A549 (cell line): ENCODE measurements at regions not wholly inside any gene's neighbourhood (a gene's known extent, or its start where the extent isn't known, plus 50 kb on each side); places are given as distances from the start of the nearest gene placed in this dataset.
A peak's percentile ranks its signal among the peaks of the same experiment; 100 is the strongest.
"Not testable (repeated sequence)": the region's sequence is repeated elsewhere in the genome, so short reads cannot be mapped to it uniquely, and the experiment has no call there.

Source experiments
- ATAC-seq, 2 experiments: fragments of 200-7000 bp in 1 of 2; fragments of >200 bp in 1 of 2; cut with Nextera tagmentation in 1 of 2; cut with Tn5 transposase in 1 of 2; 3 replicates each; pipeline versions ENCODE4 v1.8.0 to v1.9.1; 2018 to 2020; ENCODE audit warnings: mild to moderate bottlenecking in 1 of 2, moderate library complexity in 1 of 2
- CTCF ChIA-PET: fragments of 300-600 bp; sonication (Branson Sonifier 250); formaldehyde crosslinking; extraction: SDS; loops from one replicate; lab custom pipeline; 2021; ENCODE audit warnings: antibody characterized with exemption, inconsistent platforms; lab: Yijun Ruan, JAX
- POLR2A ChIA-PET: fragments of 350-600 bp; formaldehyde crosslinking; extraction: SDS; loops from one replicate; lab custom pipeline; 2021; ENCODE audit warnings: antibody characterized with exemption, inconsistent platforms; lab: Yijun Ruan, JAX
- DNase-seq, 2 experiments: peaks; one replicate each; pipeline versions ENCODE4 v3.0.0 to v3.0.0-alpha.2; 2011 to 2016; ENCODE audit warnings: low read depth in 1 of 2, low spot score in 1 of 2
- FAIRE-seq: peaks from 2 replicates; lab custom pipeline; 2011; peaks lifted over from hg19 to GRCh38; lab: Jason Lieb, UNC
- H3K27ac ChIP-seq, 2 experiments: fragments of >200 bp; sonication (Bioruptor Twin); formaldehyde crosslinking; 3 replicates each; pipeline ENCODE4 v1.5.1; 2016 to 2017
- H3K4me1 ChIP-seq: fragments of >200 bp; sonication (Bioruptor Twin); formaldehyde crosslinking; 3 replicates; pipeline ENCODE4 v1.6.1; 2016
- H3K4me2 ChIP-seq: fragments of >200 bp; sonication (Bioruptor Twin); formaldehyde crosslinking; 3 replicates; pipeline ENCODE4 v1.6.1; 2016
- H3K4me3 ChIP-seq: fragments of >200 bp; sonication (Bioruptor Twin); formaldehyde crosslinking; 3 replicates; pipeline ENCODE4 v1.5.1; 2016
- H3K9me3 ChIP-seq: fragments of >200 bp; sonication (Bioruptor Twin); formaldehyde crosslinking; 3 replicates; pipeline ENCODE4 v1.6.1; 2016
- BCL3 ChIP-seq: fragments of >200 bp; sonication (Bioruptor Twin); formaldehyde crosslinking; IDR thresholded peaks from 3 replicates; pipeline ENCODE4 v1.6.1; 2016
- CBX2 ChIP-seq: fragments of 200-600 bp; sonication (generic); IDR thresholded peaks from 2 replicates; pipeline ENCODE4 v1.6.1; 2016; ENCODE audit warnings: low read depth, mild to moderate bottlenecking, borderline replicate concordance
- CBX8 ChIP-seq: fragments of 200-600 bp; sonication (generic); IDR thresholded peaks from 2 replicates; pipeline ENCODE4 v1.6.1; 2016
- CEBPB ChIP-seq, 2 experiments: fragments of >200 bp in 1 of 2; sonication (Bioruptor Twin) in 1 of 2; formaldehyde crosslinking in 1 of 2; IDR thresholded peaks; 2 replicates each; pipeline ENCODE4 v1.6.1; 2012 to 2016
- CHD4 ChIP-seq: fragments of 200-600 bp; sonication (generic); IDR thresholded peaks from 2 replicates; pipeline ENCODE4 v1.6.1; 2016; ENCODE audit warnings: antibody characterized with exemption, mild to moderate bottlenecking, borderline replicate concordance
- CTCF ChIP-seq: fragments of >200 bp; sonication (Bioruptor Twin); formaldehyde crosslinking; IDR thresholded peaks from 3 replicates; pipeline ENCODE4 v1.5.1; 2016
- EP300 ChIP-seq, 2 experiments: fragments of >200 bp; sonication (Bioruptor Twin); formaldehyde crosslinking; IDR thresholded peaks; 2 replicates in 1 of 2; 3 replicates in 1 of 2; pipeline ENCODE4 v1.6.1; 2016 to 2017
- FOSL2 ChIP-seq, 2 experiments: fragments of 450-650 bp in 1 of 2; fragments of >200 bp in 1 of 2; sonication (Bioruptor Twin) in 1 of 2; formaldehyde crosslinking; IDR thresholded peaks; 2 replicates each; pipeline versions ENCODE4 v1.5.0 to v1.6.1; 2016 to 2020; ENCODE audit warnings: mild to moderate bottlenecking in 1 of 2, moderate library complexity in 1 of 2
- HES2 ChIP-seq: fragments of >200 bp; sonication (Bioruptor Twin); formaldehyde crosslinking; IDR thresholded peaks from 2 replicates; pipeline ENCODE4 v1.6.1; 2016
- HMGXB4 ChIP-seq: fragments of 250-450 bp; sonication (Bioruptor Pico); IDR thresholded peaks from 2 replicates; pipeline ENCODE4 v1.5.0; 2021; ENCODE audit warnings: mild to moderate bottlenecking, moderate library complexity, borderline replicate concordance
- HOXA7 ChIP-seq: fragments of 250-450 bp; sonication (Bioruptor Pico); IDR thresholded peaks from 2 replicates; pipeline ENCODE4 v1.5.0; 2020; ENCODE audit warnings: mild to moderate bottlenecking, moderate library complexity
- KDM1A ChIP-seq: fragments of 200-600 bp; sonication (generic); IDR thresholded peaks from 2 replicates; pipeline ENCODE4 v1.6.1; 2016; ENCODE audit warnings: low read depth, mild to moderate bottlenecking
- NR3C1 ChIP-seq: fragments of >200 bp; sonication (Bioruptor Twin); formaldehyde crosslinking; IDR thresholded peaks from 3 replicates; pipeline ENCODE4 v1.6.1; 2017
- RAD21 ChIP-seq, 2 experiments: fragments of >200 bp in 1 of 2; sonication (Bioruptor Twin) in 1 of 2; formaldehyde crosslinking in 1 of 2; IDR thresholded peaks in 1 of 2; conservative IDR thresholded peaks in 1 of 2; 2 replicates in 1 of 2; 3 replicates in 1 of 2; pipeline ENCODE4 v1.6.1; 2012 to 2018; ENCODE audit warnings: inconsistent platforms in 1 of 2
- RFX5 ChIP-seq: fragments of 450-650 bp; IDR thresholded peaks from 2 replicates; pipeline ENCODE4 v1.7.1; 2014; ENCODE audit warnings: antibody characterized with exemption, mild to moderate bottlenecking, moderate library complexity
- RNF2 ChIP-seq: fragments of 200-600 bp; sonication (generic); IDR thresholded peaks from 2 replicates; pipeline ENCODE4 v1.6.1; 2016; ENCODE audit warnings: low read depth, mild to moderate bottlenecking, antibody characterized with exemption, moderate library complexity, borderline replicate concordance
- SMC3 ChIP-seq: fragments of >200 bp; sonication (Bioruptor Twin); formaldehyde crosslinking; IDR thresholded peaks from 3 replicates; pipeline ENCODE4 v1.6.1; 2018; ENCODE audit warnings: inconsistent platforms
- SREBF2 ChIP-seq: fragments of 450-650 bp; IDR thresholded peaks from 2 replicates; pipeline ENCODE4 v1.6.1; 2014; ENCODE audit warnings: mild to moderate bottlenecking, moderate library complexity
- ZC3H11A ChIP-seq: fragments of 450-650 bp; IDR thresholded peaks from 2 replicates; pipeline ENCODE4 v1.6.1; 2014; ENCODE audit warnings: antibody characterized with exemption, mild to moderate bottlenecking
- ZFP36 ChIP-seq: fragments of 450-650 bp; IDR thresholded peaks from 2 replicates; pipeline ENCODE4 v1.6.1; 2014; ENCODE audit warnings: borderline replicate concordance; ENCODE audit not compliant: partially characterized antibody
- ZSCAN20 ChIP-seq: fragments of 250-450 bp; sonication (Bioruptor Pico); IDR thresholded peaks from 2 replicates; pipeline ENCODE4 v1.8.0; 2022; ENCODE audit warnings: mild to moderate bottlenecking, moderate library complexity
- WGBS: methylation state at CpG from one replicate; pipeline ENCODE4 v1.1.6; 2017; ENCODE audit errors: missing lambda C conversion rate; 5-methylcytosine and 5-hydroxymethylcytosine counted together

GRCh38 chr12:66823857-66824570 lies 145.1 kb upstream of the GRIP1 start:
- DNase-seq, result peak; percentile 12 to 51
- Histone ChIP-seq H3K9me3 (no peaks in the 10 kb centered on the region), H3K4me1 (peaks cover 8% of the 10 kb centered on the region; the same call in 1 of the 3 replicates), H3K27ac (no peak overlapping the region), H3K4me2 (peak overlapping the region; percentile 23; the same call in 2 of the 3 replicates), H3K4me3 (no peak overlapping the region)
- peak; percentile 81 to 94 for ATAC-seq
- ChIA-PET POLR2A (no interaction called here), CTCF (no interaction called here)
- 51% methylated on average over 5 of the region's 5 CpGs for WGBS
- TF ChIP-seq RAD21 (conservative IDR thresholded peaks at IDR 0.05 in 1 of 2, IDR thresholded peaks at IDR 0.05 in 1 of 2), result no peak
- no peak for TF ChIP-seq CBX2
- TF ChIP-seq FOSL2 (IDR thresholded peaks at IDR 0.05), result no peak
- TF ChIP-seq FOSL2 (CRISPR knock-in tag; IDR thresholded peaks at IDR 0.05), result peak; percentile 40; the same call in 1 of the 2 replicates
- no peak for TF ChIP-seq BCL3
- no peak for TF ChIP-seq EP300 (IDR thresholded peaks at IDR 0.05)
- TF ChIP-seq RNF2, result no peak
- TF ChIP-seq ZSCAN20 (CRISPR knock-in tag), result no peak
- FAIRE-seq, result no peak

GRCh38 chr12:66825921-66826320 lies 147.0 kb upstream of the GRIP1 start:
- POLR2A ChIA-PET, FAIRE-seq, DNase-seq, H3K4me1 ChIP-seq, H3K27ac ChIP-seq, H3K4me3 ChIP-seq, H3K4me2 ChIP-seq, CTCF ChIA-PET, H3K9me3 ChIP-seq, ATAC-seq: not testable (repeated sequence)
- WGBS, result 49% methylated on average over 2 of the region's 2 CpGs

- Histone ChIP-seq H3K4me3 (no peak overlapping the region), H3K27ac (no peak overlapping the region), H3K4me2 (no peak overlapping the region), H3K4me1 (no peaks in the 10 kb centered on the region), H3K9me3 (no peaks in the 10 kb centered on the region)
- ATAC-seq (no peak), DNase-seq (no peak), FAIRE-seq (no peak)
- 84% methylated on average over 3 of the region's 3 CpGs for WGBS
- no peak for TF ChIP-seq RFX5
- TF ChIP-seq NR3C1, result no peak
- no peak for TF ChIP-seq SMC3
- no peak for TF ChIP-seq ZFP36
- TF ChIP-seq HMGXB4, result no peak
- no peak for TF ChIP-seq EP300 (IDR thresholded peaks at IDR 0.05)
- no peak for TF ChIP-seq CHD4
- TF ChIP-seq CEBPB (IDR thresholded peaks at IDR 0.05), result no peak
- TF ChIP-seq RNF2, result no peak
- no peak for TF ChIP-seq HOXA7
- TF ChIP-seq CTCF, result no peak
- no peak for TF ChIP-seq KDM1A
- no peak for TF ChIP-seq SREBF2
- no peak for TF ChIP-seq CBX8
- TF ChIP-seq HES2, result no peak
- TF ChIP-seq ZC3H11A, result no peak
- TF ChIP-seq, all 56 proteins: peak for 0
- ChIA-PET CTCF (interaction anchor here (0.6 kb wide), 1 partner anchor 290 kb away, joined by 5 read pairs; no protein-coding TSS in a partner anchor), POLR2A (no interaction called here)
These were observed 150.9 kb upstream of the GRIP1 start for GRCh38 chr12:66829660-66830325.
